ENCODE measurements at regions not wholly inside any gene's neighbourhood (a gene's known extent, or its start where the extent isn't known, plus 50 kb on each side); places are given as distances from the start of the nearest gene placed in this dataset.

DNA sequence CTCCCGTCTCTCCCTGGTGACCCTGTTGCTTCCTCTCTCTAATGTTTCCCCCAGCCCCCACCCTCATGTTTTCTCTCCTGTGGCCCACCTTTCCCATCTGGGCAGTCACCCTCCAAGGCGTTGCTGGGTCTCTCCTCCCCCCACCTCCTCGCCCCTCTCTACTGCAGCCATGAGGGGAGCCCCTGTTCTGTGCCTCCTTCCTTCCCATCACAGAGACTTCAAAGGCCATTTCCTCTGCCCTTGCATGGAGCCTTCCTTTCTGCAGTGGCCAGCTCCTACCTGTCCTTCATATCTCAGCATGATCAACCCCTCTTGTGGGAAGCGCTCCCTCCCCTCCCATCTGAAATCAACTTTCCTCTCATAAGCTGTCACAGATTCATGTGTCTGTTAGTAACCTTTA lies 194.0 kb upstream of the PRSS58 start:
- H4K20me1 ChIP-seq (ENCODE audit: insufficient read depth, low read length, poor library complexity, severe bottlenecking), result no peaks in the 10 kb centered on the region
- peak overlapping the region; percentile 26 for H3K4me3 ChIP-seq (ENCODE audit: low read length, poor library complexity, severe bottlenecking)
- H3K4me1 ChIP-seq (ENCODE audit: insufficient read depth, low read length, poor library complexity, severe bottlenecking), result peaks cover 80% of the 10 kb centered on the region
- no peaks in the 10 kb centered on the region for H3K36me3 ChIP-seq (ENCODE audit: insufficient read depth, low read length)
- no peaks in the 10 kb centered on the region for H3K9me2 ChIP-seq (replicated peaks; ENCODE audit: low read depth, low read length)
- peak overlapping the region; percentile 59 for H3K9ac ChIP-seq (ENCODE audit: low read depth, low read length, poor library complexity, severe bottlenecking)
- no peaks in the 10 kb centered on the region for H3F3A ChIP-seq (ENCODE audit: low read depth)
- TF ChIP-seq, protein P1, sequence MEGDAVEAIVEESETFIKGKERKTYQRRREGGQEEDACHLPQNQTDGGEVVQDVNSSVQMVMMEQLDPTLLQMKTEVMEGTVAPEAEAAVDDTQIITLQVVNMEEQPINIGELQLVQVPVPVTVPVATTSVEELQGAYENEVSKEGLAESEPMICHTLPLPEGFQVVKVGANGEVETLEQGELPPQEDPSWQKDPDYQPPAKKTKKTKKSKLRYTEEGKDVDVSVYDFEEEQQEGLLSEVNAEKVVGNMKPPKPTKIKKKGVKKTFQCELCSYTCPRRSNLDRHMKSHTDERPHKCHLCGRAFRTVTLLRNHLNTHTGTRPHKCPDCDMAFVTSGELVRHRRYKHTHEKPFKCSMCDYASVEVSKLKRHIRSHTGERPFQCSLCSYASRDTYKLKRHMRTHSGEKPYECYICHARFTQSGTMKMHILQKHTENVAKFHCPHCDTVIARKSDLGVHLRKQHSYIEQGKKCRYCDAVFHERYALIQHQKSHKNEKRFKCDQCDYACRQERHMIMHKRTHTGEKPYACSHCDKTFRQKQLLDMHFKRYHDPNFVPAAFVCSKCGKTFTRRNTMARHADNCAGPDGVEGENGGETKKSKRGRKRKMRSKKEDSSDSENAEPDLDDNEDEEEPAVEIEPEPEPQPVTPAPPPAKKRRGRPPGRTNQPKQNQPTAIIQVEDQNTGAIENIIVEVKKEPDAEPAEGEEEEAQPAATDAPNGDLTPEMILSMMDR (conservative IDR thresholded peaks at IDR 0.05; ENCODE audit: low read length), result no peak
- TF ChIP-seq EZH2phosphoT487 (IDR thresholded peaks at IDR 0.05; ENCODE audit: borderline replicate concordance), result no peak
- H2AFZ ChIP-seq (ENCODE audit: low read length), result no peak overlapping the region
- 0 out of 2 replicates have a peak, but pooled peaks cover 13% of the 10 kb centered on the region for H3K79me2 ChIP-seq (ENCODE audit: insufficient read depth, low read length)
- H3K9me3 ChIP-seq (ENCODE audit: insufficient read depth, low read depth, low read length), result no peaks in the 10 kb centered on the region
- peak overlapping the region; percentile 53 for H3K4me2 ChIP-seq (ENCODE audit: low read depth, low read length, poor library complexity, severe bottlenecking)
- H3K27me3 ChIP-seq (ENCODE audit: insufficient read depth, low read length, poor library complexity, severe bottlenecking), result no peaks in the 10 kb centered on the region

DNA sequence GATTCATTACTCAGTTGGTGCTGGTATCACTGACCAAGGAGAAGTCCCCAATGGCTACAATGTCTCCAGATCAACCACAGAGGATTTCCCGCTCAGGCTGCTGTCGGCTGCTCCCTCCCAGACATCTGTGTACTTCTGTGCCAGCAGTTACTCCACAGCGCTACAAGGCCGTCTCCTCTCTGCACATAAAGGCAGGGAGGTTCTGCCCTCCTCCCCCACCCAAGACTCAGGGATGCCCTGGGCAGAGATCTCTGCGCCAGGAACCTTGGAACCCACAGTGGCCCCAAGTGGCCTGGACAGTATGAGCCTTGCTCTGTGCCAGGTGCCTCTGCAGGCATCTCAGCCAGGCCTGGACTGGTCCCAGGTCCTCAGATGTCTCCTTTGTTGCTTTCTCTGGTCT lies 193.4 kb upstream of the PRSS58 start:
- peak overlapping the region; percentile 10 for H3K4me3 ChIP-seq (ENCODE audit: low read length, poor library complexity, severe bottlenecking)
- H4K20me1 ChIP-seq (ENCODE audit: insufficient read depth, low read length, poor library complexity, severe bottlenecking), result no peaks in the 10 kb centered on the region
- H3K4me2 ChIP-seq (ENCODE audit: low read depth, low read length, poor library complexity, severe bottlenecking), result peak overlapping the region; percentile 53
- H3K79me2 ChIP-seq (ENCODE audit: insufficient read depth, low read length), result 0 out of 2 replicates have a peak, but pooled peaks cover 13% of the 10 kb centered on the region
- no peaks in the 10 kb centered on the region for H3K27me3 ChIP-seq (ENCODE audit: insufficient read depth, low read length, poor library complexity, severe bottlenecking)
- peak overlapping the region; percentile 59 for H3K9ac ChIP-seq (ENCODE audit: low read depth, low read length, poor library complexity, severe bottlenecking)
- TF ChIP-seq, protein P1 (conservative IDR thresholded peaks at IDR 0.05; ENCODE audit: low read length), result no peak
- no peak for TF ChIP-seq EZH2phosphoT487 (IDR thresholded peaks at IDR 0.05; ENCODE audit: borderline replicate concordance)
- H3K4me1 ChIP-seq (ENCODE audit: insufficient read depth, low read length, poor library complexity, severe bottlenecking), result peaks cover 80% of the 10 kb centered on the region
- no peaks in the 10 kb centered on the region for H3F3A ChIP-seq (ENCODE audit: low read depth)
- no peaks in the 10 kb centered on the region for H3K9me2 ChIP-seq (replicated peaks; ENCODE audit: low read depth, low read length)
- H3K36me3 ChIP-seq (ENCODE audit: insufficient read depth, low read length), result no peaks in the 10 kb centered on the region
- no peak overlapping the region for H2AFZ ChIP-seq (ENCODE audit: low read length)
- no peaks in the 10 kb centered on the region for H3K9me3 ChIP-seq (ENCODE audit: insufficient read depth, low read depth, low read length)

GRCh38 chr7:142450695-142451094 lies 192.8 kb upstream of the PRSS58 start:
- no peaks in the 10 kb centered on the region for H3K9me3 ChIP-seq (ENCODE audit: insufficient read depth, low read depth, low read length)
- H2AFZ ChIP-seq (ENCODE audit: low read length), result no peak overlapping the region
- H3K9me2 ChIP-seq (replicated peaks; ENCODE audit: low read depth, low read length), result no peaks in the 10 kb centered on the region
- H3K79me2 ChIP-seq (ENCODE audit: insufficient read depth, low read length), result 0 out of 2 replicates have a peak, but pooled peaks cover 11% of the 10 kb centered on the region
- H4K20me1 ChIP-seq (ENCODE audit: insufficient read depth, low read length, poor library complexity, severe bottlenecking), result no peaks in the 10 kb centered on the region
- H3K4me2 ChIP-seq (ENCODE audit: low read depth, low read length, poor library complexity, severe bottlenecking), result peak overlapping the region; percentile 53
- no peaks in the 10 kb centered on the region for H3K36me3 ChIP-seq (ENCODE audit: insufficient read depth, low read length)
- H3F3A ChIP-seq (ENCODE audit: low read depth), result no peaks in the 10 kb centered on the region
- H3K4me1 ChIP-seq (ENCODE audit: insufficient read depth, low read length, poor library complexity, severe bottlenecking), result peaks cover 81% of the 10 kb centered on the region
- TF ChIP-seq EZH2phosphoT487 (IDR thresholded peaks at IDR 0.05; ENCODE audit: borderline replicate concordance), result no peak
- TF ChIP-seq, protein P1 (conservative IDR thresholded peaks at IDR 0.05; ENCODE audit: low read length), result no peak
- peak overlapping the region; percentile 59 for H3K9ac ChIP-seq (ENCODE audit: low read depth, low read length, poor library complexity, severe bottlenecking)
- no peaks in the 10 kb centered on the region for H3K27me3 ChIP-seq (ENCODE audit: insufficient read depth, low read length, poor library complexity, severe bottlenecking)
- no peak overlapping the region for H3K4me3 ChIP-seq (ENCODE audit: low read length, poor library complexity, severe bottlenecking)

All from Loucy (cell line).